ENCODE measurements at regions not wholly inside any gene's neighbourhood (a gene's known extent, or its start where the extent isn't known, plus 50 kb on each side); places are given as distances from the start of the nearest gene placed in this dataset.

GRCh38 chr5:6198531-6198930, 179.8 kb downstream of the MED10 start:
- Histone ChIP-seq H3K36me3 (replicated peaks; ENCODE audit: insufficient read depth, low read length) (no peaks in the 10 kb centered on the region), H3F3A (ENCODE audit: insufficient read depth, low read length) (no peaks in the 10 kb centered on the region), H3K4me1 (ENCODE audit: low read length) (no peaks in the 10 kb centered on the region), H3K27me3 (replicated peaks; ENCODE audit: insufficient read depth, low read length) (no peaks in the 10 kb centered on the region), H4K20me1 (ENCODE audit: insufficient read depth, low read length) (no peaks in the 10 kb centered on the region), H3K9ac (ENCODE audit: low read length) (no peak overlapping the region), H3K27ac (ENCODE audit: low read length) (no peak overlapping the region), H3K9me3 (replicated peaks; ENCODE audit: insufficient read depth, low read length) (no peaks in the 10 kb centered on the region), H3K79me2 (ENCODE audit: low read length) (no peaks in the 10 kb centered on the region), H3K4me3 (ENCODE audit: low read length) (no peak overlapping the region), H2AFZ (ENCODE audit: low read length) (no peak overlapping the region), H3K4me2 (ENCODE audit: low read depth, low read length) (no peak overlapping the region), H3K9me2 (replicated peaks; ENCODE audit: insufficient read depth, low read length) (no peaks in the 10 kb centered on the region)
- no peak for TF ChIP-seq CTCF (IDR thresholded peaks at IDR 0.05; ENCODE audit: low read length)
- TF ChIP-seq EZH2phosphoT487 (IDR thresholded peaks at IDR 0.05; ENCODE audit: low read length) = no peak
- no peak for DNase-seq

- Histone ChIP-seq H3K4me3 (ENCODE audit: low read length) (no peak overlapping the region), H3K9me3 (replicated peaks; ENCODE audit: insufficient read depth, low read length) (no peaks in the 10 kb centered on the region), H3K9ac (ENCODE audit: low read length) (no peak overlapping the region), H3F3A (ENCODE audit: insufficient read depth, low read length) (no peaks in the 10 kb centered on the region), H3K27ac (ENCODE audit: low read length) (no peak overlapping the region), H3K4me1 (ENCODE audit: low read length) (no peaks in the 10 kb centered on the region), H3K9me2 (replicated peaks; ENCODE audit: insufficient read depth, low read length) (no peaks in the 10 kb centered on the region), H3K36me3 (replicated peaks; ENCODE audit: insufficient read depth, low read length) (no peaks in the 10 kb centered on the region), H3K4me2 (ENCODE audit: low read depth, low read length) (no peak overlapping the region), H3K79me2 (ENCODE audit: low read length) (no peaks in the 10 kb centered on the region), H3K27me3 (replicated peaks; ENCODE audit: insufficient read depth, low read length) (no peaks in the 10 kb centered on the region), H4K20me1 (ENCODE audit: insufficient read depth, low read length) (no peaks in the 10 kb centered on the region), H2AFZ (ENCODE audit: low read length) (no peak overlapping the region)
- TF ChIP-seq CTCF (IDR thresholded peaks at IDR 0.05; ENCODE audit: low read length) (no peak), EZH2 (optimal IDR thresholded peaks at IDR 0.05; ENCODE audit: low read depth, low read length) (no peak), EZH2phosphoT487 (IDR thresholded peaks at IDR 0.05; ENCODE audit: low read length) (no peak)
- DNase-seq = no peak
Measured at GRCh38 chr5:6197427-6197826, 180.9 kb downstream of the MED10 start.

GRCh38 chr5:6195711-6196358, 182.5 kb downstream of the MED10 start:
- no peaks in the 10 kb centered on the region for H3K36me3 ChIP-seq (replicated peaks; ENCODE audit: insufficient read depth, low read length)
- TF ChIP-seq EZH2 (optimal IDR thresholded peaks at IDR 0.05; ENCODE audit: low read depth, low read length) = no peak
- no peak for TF ChIP-seq CTCF (IDR thresholded peaks at IDR 0.05; ENCODE audit: low read length)
- TF ChIP-seq EZH2phosphoT487 (IDR thresholded peaks at IDR 0.05; ENCODE audit: low read length) = no peak
- H2AFZ ChIP-seq (ENCODE audit: low read length) = no peak overlapping the region
- H3K4me2 ChIP-seq (ENCODE audit: low read depth, low read length) = no peak overlapping the region
- H3F3A ChIP-seq (ENCODE audit: insufficient read depth, low read length) = no peaks in the 10 kb centered on the region
- no peak overlapping the region for H3K27ac ChIP-seq (ENCODE audit: low read length)
- H3K79me2 ChIP-seq (ENCODE audit: low read length) = no peaks in the 10 kb centered on the region
- H3K9me3 ChIP-seq (replicated peaks; ENCODE audit: insufficient read depth, low read length) = no peaks in the 10 kb centered on the region
- no peak overlapping the region for H3K9ac ChIP-seq (ENCODE audit: low read length)
- DNase-seq = no peak
- H3K4me1 ChIP-seq (ENCODE audit: low read length) = no peaks in the 10 kb centered on the region
- H3K27me3 ChIP-seq (replicated peaks; ENCODE audit: insufficient read depth, low read length) = no peaks in the 10 kb centered on the region
- H4K20me1 ChIP-seq (ENCODE audit: insufficient read depth, low read length) = no peaks in the 10 kb centered on the region
- no peak overlapping the region for H3K4me3 ChIP-seq (ENCODE audit: low read length)
- H3K9me2 ChIP-seq (replicated peaks; ENCODE audit: insufficient read depth, low read length) = no peaks in the 10 kb centered on the region

Measured in MM.1S (cell line).